Left cardiac atrium (tissue), 4 donors: ENCODE measurements at regions not wholly inside any gene's neighbourhood (a gene's known extent, or its start where the extent isn't known, plus 50 kb on each side); places are given as distances from the start of the nearest gene placed in this dataset.
A peak's percentile ranks its signal among the peaks of the same experiment; 100 is the strongest.

ENCODE experiments used
- ATAC-seq, 2 donors: fragments of 200-7000 bp; cut with Tn5 transposase; one replicate each; pipeline ENCODE4 v1.9.1; 2020; ENCODE audit warnings: mild to moderate bottlenecking in 2 of 2, moderate library complexity in 2 of 2
- DNase-seq: peaks from one replicate; pipeline ENCODE4 v3.0.0-alpha.2; 2020
- intact Hi-C, 2 donors: fragments of 100-400 bp; cut with DNase I; formaldehyde crosslinking; loops; one replicate each; pipeline versions ENCODE4 v1.14.1 to v1.15.1; 2022 to 2023
- donor health status: DM: no; HTN: yes; CAD: no.
- donor health status: DM: no; HTN: yes; CAD: no; lungs with severe emphysema.
- donor health status: DM: yes; HTN: yes; CAD: no.
- donor health status: Dilated cardiomyopathy.

- intact Hi-C loops: loop anchor here in 1 of 2 donors (5.0 kb wide), 1 partner anchor 210 kb away; no protein-coding TSS in a partner anchor
- ATAC-seq: no peak
- no peak for DNase-seq
These were observed 577.3 kb upstream of the ZNF717 start for GRCh38 chr3:76362643-76363042.

GRCh38 chr3:76365275-76365674, 579.9 kb upstream of the ZNF717 start:
- ATAC-seq (no peak), DNase-seq (no peak)
- intact Hi-C loops: no loop called here

- DNase-seq: no peak
- intact Hi-C loops: no loop called here
- no peak for ATAC-seq
These were observed 581.9 kb upstream of the ZNF717 start for GRCh38 chr3:76367281-76367680.

GRCh38 chr3:76369170-76369569, 583.8 kb upstream of the ZNF717 start:
- intact Hi-C loops: no loop called here
- no peak for DNase-seq
- peak; percentile 30 to 54 for ATAC-seq

- ATAC-seq (no peak), DNase-seq (no peak)
- intact Hi-C loops: no loop called here
These were observed 585.6 kb upstream of the ZNF717 start for GRCh38 chr3:76370749-76371520.

- intact Hi-C loops: no loop called here
- no peak for ATAC-seq
- DNase-seq: no peak
These were observed 587.1 kb upstream of the ZNF717 start for GRCh38 chr3:76372497-76372896.

GRCh38 chr3:76377074-76377473, 591.7 kb upstream of the ZNF717 start:
- DNase-seq: no peak
- ATAC-seq: no peak
- intact Hi-C loops: no loop called here

- DNase-seq (no peak), ATAC-seq (no peak)
- intact Hi-C loops: no loop called here
These were observed 593.4 kb upstream of the ZNF717 start for GRCh38 chr3:76378789-76379188.

- ATAC-seq (peak; percentile 68 to 91), DNase-seq (peak; percentile 20)
- intact Hi-C loops: no loop called here
These were observed 598.4 kb upstream of the ZNF717 start for GRCh38 chr3:76383781-76384180.

- no peak for ATAC-seq
- DNase-seq: no peak
- intact Hi-C loops: no loop called here
These were observed 601.7 kb upstream of the ZNF717 start for GRCh38 chr3:76387000-76387399.

GRCh38 chr3:76400141-76400540, 614.8 kb upstream of the ZNF717 start:
- DNase-seq: no peak
- no peak for ATAC-seq
- intact Hi-C loops: no loop called here

- intact Hi-C loops: no loop called here
- ATAC-seq (no peak), DNase-seq (no peak)
These were observed 617.6 kb upstream of the ZNF717 start for GRCh38 chr3:76402926-76403325.

- DNase-seq (no peak), ATAC-seq (no peak)
- intact Hi-C loops: no loop called here
These were observed 618.2 kb upstream of the ZNF717 start for GRCh38 chr3:76403556-76403955.

GRCh38 chr3:76405196-76405595, 619.8 kb upstream of the ZNF717 start:
- DNase-seq: no peak
- no peak for ATAC-seq
- intact Hi-C loops: no loop called here

GRCh38 chr3:76410762-76411281, 625.5 kb upstream of the ZNF717 start:
- DNase-seq: no peak
- intact Hi-C loops: no loop called here
- no peak for ATAC-seq

GRCh38 chr3:76415384-76415783, 624.5 kb upstream of the ROBO2 start:
- DNase-seq (no peak), ATAC-seq (no peak)
- intact Hi-C loops: no loop called here

- ATAC-seq (no peak), DNase-seq (no peak)
- intact Hi-C loops: no loop called here
These were observed 610.2 kb upstream of the ROBO2 start for GRCh38 chr3:76429581-76430177.

GRCh38 chr3:76432396-76432795, 607.5 kb upstream of the ROBO2 start:
- intact Hi-C loops: no loop called here
- DNase-seq (no peak), ATAC-seq (no peak)

GRCh38 chr3:76436894-76437293, 603.0 kb upstream of the ROBO2 start:
- ATAC-seq (no peak), DNase-seq (no peak)

GRCh38 chr3:76438971-76439370, 600.9 kb upstream of the ROBO2 start:
- intact Hi-C loops: no loop called here
- ATAC-seq (no peak), DNase-seq (no peak)

More at GRCh38 chr3:76436894-76437293, 603.0 kb upstream of the ROBO2 start:
- intact Hi-C loops: no loop called here

GRCh38 chr3:76442374-76442915, 597.5 kb upstream of the ROBO2 start:
- no peak for DNase-seq
- intact Hi-C loops: no loop called here

More at GRCh38 chr3:76442374-76442915, 597.5 kb upstream of the ROBO2 start:
- ATAC-seq: no peak
